ENCODE measurements at regions not wholly inside any gene's neighbourhood (a gene's known extent, or its start where the extent isn't known, plus 50 kb on each side); places are given as distances from the start of the nearest gene placed in this dataset.

GRCh38 chr14:82830596-82830995 lies 1296.9 kb upstream of the SEL1L start:
- Histone ChIP-seq H3K27ac (ENCODE audit: low read depth, low read length) (no peak overlapping the region), H3K27me3 (ENCODE audit: control insufficient read depth, insufficient read depth, low read length) (no peaks in the 10 kb centered on the region), H3K9ac (ENCODE audit: low read length) (no peak overlapping the region), H3K4me1 (ENCODE audit: control insufficient read depth, insufficient read depth, low read length) (no peaks in the 10 kb centered on the region), H3K36me3 (ENCODE audit: control insufficient read depth, insufficient read depth, low read length) (no peaks in the 10 kb centered on the region), H3K4me3 (ENCODE audit: low read length) (no peak overlapping the region)

GRCh38 chr14:82836256-82836950 lies 1302.8 kb upstream of the SEL1L start:
- Histone ChIP-seq H3K36me3 (ENCODE audit: control insufficient read depth, insufficient read depth, low read length) (no peaks in the 10 kb centered on the region), H3K27ac (ENCODE audit: low read depth, low read length) (no peak overlapping the region), H3K4me3 (ENCODE audit: low read length) (no peak overlapping the region), H3K9ac (ENCODE audit: low read length) (no peak overlapping the region), H3K4me1 (ENCODE audit: control insufficient read depth, insufficient read depth, low read length) (no peaks in the 10 kb centered on the region), H3K27me3 (ENCODE audit: control insufficient read depth, insufficient read depth, low read length) (no peaks in the 10 kb centered on the region)

DNA sequence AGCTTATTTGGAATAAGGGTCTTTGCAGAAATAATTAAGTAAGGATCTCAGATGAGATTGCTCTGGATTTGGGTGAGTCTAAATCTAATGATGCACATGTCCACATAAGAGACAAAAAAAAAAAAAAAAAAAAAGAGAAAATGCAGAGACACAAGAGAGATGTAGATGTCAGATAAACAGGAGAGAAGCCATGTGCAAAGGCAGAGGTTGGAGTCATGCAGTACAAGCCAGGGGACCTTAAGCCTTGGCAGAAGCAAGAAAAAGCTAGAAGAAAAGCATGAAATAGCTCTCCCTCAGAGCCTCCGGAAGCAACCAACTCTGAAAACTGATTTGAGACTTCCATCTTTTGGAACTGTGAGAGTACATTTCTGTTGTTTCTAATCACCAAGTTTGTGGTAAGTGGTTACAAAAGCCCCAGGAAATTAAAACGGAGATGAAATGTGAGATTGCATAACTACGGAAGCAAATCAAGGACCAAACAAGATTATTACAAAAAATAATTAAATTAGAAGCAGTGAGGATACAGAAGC lies 1304.0 kb upstream of the SEL1L start:
- H3K27me3 ChIP-seq (ENCODE audit: control insufficient read depth, insufficient read depth, low read length): no peaks in the 10 kb centered on the region
- H3K4me3 ChIP-seq (ENCODE audit: low read length): no peak overlapping the region
- no peak overlapping the region for H3K9ac ChIP-seq (ENCODE audit: low read length)
- no peak overlapping the region for H3K27ac ChIP-seq (ENCODE audit: low read depth, low read length)
- no peaks in the 10 kb centered on the region for H3K4me1 ChIP-seq (ENCODE audit: control insufficient read depth, insufficient read depth, low read length)
- H3K36me3 ChIP-seq (ENCODE audit: control insufficient read depth, insufficient read depth, low read length): no peaks in the 10 kb centered on the region

DNA sequence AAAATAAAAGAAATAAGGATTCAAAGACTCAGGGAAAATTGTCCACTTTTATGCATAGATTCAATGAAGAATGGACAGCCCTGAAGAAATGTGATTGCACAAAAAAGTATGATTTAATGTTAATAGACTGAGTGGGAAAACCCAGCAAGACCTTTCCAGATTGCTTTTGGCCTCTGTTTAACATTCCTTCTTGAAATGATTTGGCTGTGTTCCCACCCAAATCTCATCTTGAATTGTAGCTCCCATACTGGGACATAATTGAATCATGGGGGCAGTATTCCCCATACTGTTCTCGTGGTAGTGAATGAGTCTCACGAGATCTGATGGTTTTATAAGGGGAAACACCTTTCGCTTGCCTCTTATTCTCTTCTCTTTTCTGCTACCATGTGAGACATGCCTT lies 1316.9 kb upstream of the SEL1L start:
- H3K9ac ChIP-seq (ENCODE audit: low read length): no peak overlapping the region
- H3K4me1 ChIP-seq (ENCODE audit: control insufficient read depth, insufficient read depth, low read length): no peaks in the 10 kb centered on the region
- no peak overlapping the region for H3K4me3 ChIP-seq (ENCODE audit: low read length)
- H3K36me3 ChIP-seq (ENCODE audit: control insufficient read depth, insufficient read depth, low read length): no peaks in the 10 kb centered on the region
- no peak overlapping the region for H3K27ac ChIP-seq (ENCODE audit: low read depth, low read length)
- H3K27me3 ChIP-seq (ENCODE audit: control insufficient read depth, insufficient read depth, low read length): no peaks in the 10 kb centered on the region

GRCh38 chr14:82854131-82854530 lies 1320.5 kb upstream of the SEL1L start:
- no peak overlapping the region for H3K9ac ChIP-seq (ENCODE audit: low read length)
- no peaks in the 10 kb centered on the region for H3K4me1 ChIP-seq (ENCODE audit: control insufficient read depth, insufficient read depth, low read length)
- H3K27ac ChIP-seq (ENCODE audit: low read depth, low read length): no peak overlapping the region
- H3K27me3 ChIP-seq (ENCODE audit: control insufficient read depth, insufficient read depth, low read length): no peaks in the 10 kb centered on the region
- H3K4me3 ChIP-seq (ENCODE audit: low read length): no peak overlapping the region
- H3K36me3 ChIP-seq (ENCODE audit: control insufficient read depth, insufficient read depth, low read length): no peaks in the 10 kb centered on the region

GRCh38 chr14:82854901-82855300 lies 1321.2 kb upstream of the SEL1L start:
- Histone ChIP-seq H3K27me3 (ENCODE audit: control insufficient read depth, insufficient read depth, low read length) (no peaks in the 10 kb centered on the region), H3K9ac (ENCODE audit: low read length) (no peak overlapping the region), H3K4me1 (ENCODE audit: control insufficient read depth, insufficient read depth, low read length) (no peaks in the 10 kb centered on the region), H3K4me3 (ENCODE audit: low read length) (no peak overlapping the region), H3K27ac (ENCODE audit: low read depth, low read length) (no peak overlapping the region), H3K36me3 (ENCODE audit: control insufficient read depth, insufficient read depth, low read length) (no peaks in the 10 kb centered on the region)

DNA sequence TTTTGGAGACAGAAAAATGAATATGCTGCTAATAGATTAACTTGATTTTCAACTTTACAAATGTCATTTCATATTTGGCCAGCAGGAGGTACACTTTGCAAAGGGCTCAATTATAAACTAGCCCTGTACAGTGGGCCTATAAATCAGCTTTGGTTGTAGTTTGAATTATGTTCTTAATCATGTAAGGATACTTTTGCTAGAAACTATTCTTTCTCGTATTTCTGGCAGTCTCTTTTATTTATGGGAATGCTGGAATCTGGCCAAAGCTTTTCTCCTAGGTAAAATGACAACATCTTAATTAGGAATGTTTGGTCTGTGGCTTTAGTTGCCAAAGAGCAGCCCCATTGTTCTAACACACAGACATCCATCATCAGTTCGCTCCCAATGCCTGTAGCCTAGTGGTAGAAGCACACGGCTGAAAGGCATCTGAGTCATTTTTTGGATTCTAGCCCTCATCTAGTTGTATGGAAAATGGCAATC lies 1322.3 kb upstream of the SEL1L start:
- Histone ChIP-seq H3K4me1 (ENCODE audit: control insufficient read depth, insufficient read depth, low read length) (no peaks in the 10 kb centered on the region), H3K27me3 (ENCODE audit: control insufficient read depth, insufficient read depth, low read length) (no peaks in the 10 kb centered on the region), H3K27ac (ENCODE audit: low read depth, low read length) (no peak overlapping the region), H3K9ac (ENCODE audit: low read length) (no peak overlapping the region), H3K4me3 (ENCODE audit: low read length) (no peak overlapping the region), H3K36me3 (ENCODE audit: control insufficient read depth, insufficient read depth, low read length) (no peaks in the 10 kb centered on the region)

GRCh38 chr14:82861313-82861712 lies 1327.7 kb upstream of the SEL1L start:
- H3K36me3 ChIP-seq (ENCODE audit: control insufficient read depth, insufficient read depth, low read length): no peaks in the 10 kb centered on the region
- no peaks in the 10 kb centered on the region for H3K4me1 ChIP-seq (ENCODE audit: control insufficient read depth, insufficient read depth, low read length)
- H3K27ac ChIP-seq (ENCODE audit: low read depth, low read length): no peak overlapping the region
- H3K9ac ChIP-seq (ENCODE audit: low read length): no peak overlapping the region
- H3K4me3 ChIP-seq (ENCODE audit: low read length): no peak overlapping the region
- no peaks in the 10 kb centered on the region for H3K27me3 ChIP-seq (ENCODE audit: control insufficient read depth, insufficient read depth, low read length)

- no peak overlapping the region for H3K27ac ChIP-seq (ENCODE audit: low read depth, low read length)
- no peaks in the 10 kb centered on the region for H3K4me1 ChIP-seq (ENCODE audit: control insufficient read depth, insufficient read depth, low read length)
- no peaks in the 10 kb centered on the region for H3K27me3 ChIP-seq (ENCODE audit: control insufficient read depth, insufficient read depth, low read length)
- H3K36me3 ChIP-seq (ENCODE audit: control insufficient read depth, insufficient read depth, low read length): no peaks in the 10 kb centered on the region
- no peak overlapping the region for H3K4me3 ChIP-seq (ENCODE audit: low read length)
- no peak overlapping the region for H3K9ac ChIP-seq (ENCODE audit: low read length)
Measured at GRCh38 chr14:82872494-82872893, 1338.8 kb upstream of the SEL1L start.

DNA sequence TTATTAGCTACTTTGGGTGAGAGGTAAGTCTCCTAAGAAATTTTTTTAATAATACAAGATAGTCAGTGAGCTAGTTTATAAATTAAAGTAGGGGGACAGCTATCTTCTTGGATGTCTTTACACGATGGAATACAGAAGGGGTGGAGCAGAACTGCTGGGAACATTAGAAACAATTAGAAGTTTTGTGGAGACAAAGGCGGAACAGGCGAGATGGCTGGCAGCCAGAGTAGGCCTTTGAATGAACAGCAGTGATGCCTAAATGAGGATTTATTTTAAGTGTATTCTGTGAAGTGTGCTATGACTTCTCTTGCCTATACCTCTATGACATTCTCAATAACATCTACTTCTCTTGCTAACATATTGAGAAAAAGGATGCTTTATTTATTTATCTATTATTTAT lies 1345.3 kb upstream of the SEL1L start:
- Histone ChIP-seq H3K4me1 (ENCODE audit: control insufficient read depth, insufficient read depth, low read length) (no peaks in the 10 kb centered on the region), H3K27me3 (ENCODE audit: control insufficient read depth, insufficient read depth, low read length) (no peaks in the 10 kb centered on the region)

DNA sequence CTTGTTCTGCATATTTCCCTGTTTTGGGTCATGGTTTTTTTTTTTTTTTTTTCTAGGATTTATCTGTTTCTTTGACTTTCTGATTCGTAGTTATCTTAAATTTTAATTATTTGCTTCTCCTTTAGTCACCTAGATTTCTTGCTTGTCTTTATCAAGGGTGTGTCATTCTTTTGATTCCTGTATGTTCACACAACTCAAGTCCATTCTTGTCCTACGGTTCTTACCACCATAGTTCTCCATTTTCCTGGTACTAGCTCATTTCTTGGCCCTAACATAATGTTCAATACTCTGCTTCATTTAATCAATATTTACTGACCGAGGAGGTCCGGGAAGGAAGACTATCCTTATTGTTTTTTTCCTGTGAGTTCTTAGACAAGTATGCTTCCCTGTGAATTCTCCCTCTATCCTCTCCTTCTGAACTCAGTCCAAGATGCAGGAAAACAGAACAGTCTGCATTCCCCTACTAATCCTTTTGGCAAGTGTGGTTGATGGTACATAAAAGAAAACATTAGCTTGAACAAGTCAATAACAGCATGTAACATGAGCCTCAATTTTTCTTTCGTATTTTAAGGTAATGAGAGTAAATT lies 1346.4 kb upstream of the SEL1L start:
- H3K27ac ChIP-seq (ENCODE audit: low read depth, low read length): no peak overlapping the region
- no peaks in the 10 kb centered on the region for H3K36me3 ChIP-seq (ENCODE audit: control insufficient read depth, insufficient read depth, low read length)
- no peaks in the 10 kb centered on the region for H3K27me3 ChIP-seq (ENCODE audit: control insufficient read depth, insufficient read depth, low read length)
- H3K4me1 ChIP-seq (ENCODE audit: control insufficient read depth, insufficient read depth, low read length): no peaks in the 10 kb centered on the region
- no peak overlapping the region for H3K9ac ChIP-seq (ENCODE audit: low read length)
- no peak overlapping the region for H3K4me3 ChIP-seq (ENCODE audit: low read length)

More for the DNA sequence above, 1345.3 kb upstream of the SEL1L start:
- Histone ChIP-seq H3K27ac (ENCODE audit: low read depth, low read length) (no peak overlapping the region), H3K36me3 (ENCODE audit: control insufficient read depth, insufficient read depth, low read length) (no peaks in the 10 kb centered on the region), H3K4me3 (ENCODE audit: low read length) (no peak overlapping the region), H3K9ac (ENCODE audit: low read length) (no peak overlapping the region)

GRCh38 chr14:82886670-82887069 lies 1353.0 kb upstream of the SEL1L start:
- Histone ChIP-seq H3K27ac (ENCODE audit: low read depth, low read length) (no peak overlapping the region), H3K4me1 (ENCODE audit: control insufficient read depth, insufficient read depth, low read length) (no peaks in the 10 kb centered on the region), H3K9ac (ENCODE audit: low read length) (no peak overlapping the region), H3K27me3 (ENCODE audit: control insufficient read depth, insufficient read depth, low read length) (no peaks in the 10 kb centered on the region), H3K4me3 (ENCODE audit: low read length) (no peak overlapping the region), H3K36me3 (ENCODE audit: control insufficient read depth, insufficient read depth, low read length) (no peaks in the 10 kb centered on the region)

DNA sequence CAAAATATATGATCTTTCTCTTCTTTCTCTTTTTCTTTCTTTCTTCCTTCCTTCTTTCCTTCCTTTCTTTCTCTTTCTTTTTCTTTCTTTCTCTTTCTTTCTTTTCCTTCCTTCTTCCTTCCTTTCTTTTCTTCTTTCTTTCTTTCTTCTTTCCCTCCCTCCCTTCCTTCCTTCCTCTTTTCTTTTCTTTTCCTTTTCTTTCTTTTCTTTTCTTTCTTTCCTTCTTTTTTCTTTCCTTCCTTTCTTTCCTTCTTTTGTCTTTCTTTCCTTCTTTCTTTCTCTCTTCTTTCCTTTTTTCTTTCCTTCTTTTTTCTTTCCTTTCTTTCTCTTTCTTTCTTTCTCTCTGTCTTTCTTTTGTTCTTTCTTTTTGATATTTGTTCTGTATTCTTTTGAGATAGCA lies 1356.0 kb upstream of the SEL1L start:
- H3K36me3 ChIP-seq (ENCODE audit: control insufficient read depth, insufficient read depth, low read length): no peaks in the 10 kb centered on the region
- H3K4me1 ChIP-seq (ENCODE audit: control insufficient read depth, insufficient read depth, low read length): no peaks in the 10 kb centered on the region
- H3K27ac ChIP-seq (ENCODE audit: low read depth, low read length): no peak overlapping the region
- H3K27me3 ChIP-seq (ENCODE audit: control insufficient read depth, insufficient read depth, low read length): no peaks in the 10 kb centered on the region
- no peak overlapping the region for H3K4me3 ChIP-seq (ENCODE audit: low read length)
- H3K9ac ChIP-seq (ENCODE audit: low read length): no peak overlapping the region

Measured in rectal smooth muscle tissue (tissue), 1 donor.